NCI-H460 (cell line): ENCODE measurements at regions not wholly inside any gene's neighbourhood (a gene's known extent, or its start where the extent isn't known, plus 50 kb on each side); places are given as distances from the start of the nearest gene placed in this dataset.

Source experiments
- DNase-seq: peaks from one replicate; pipeline ENCODE4 v3.0.0-alpha.2; 2016; ENCODE audit warnings: low read depth; ENCODE audit errors: extremely low read depth

DNA sequence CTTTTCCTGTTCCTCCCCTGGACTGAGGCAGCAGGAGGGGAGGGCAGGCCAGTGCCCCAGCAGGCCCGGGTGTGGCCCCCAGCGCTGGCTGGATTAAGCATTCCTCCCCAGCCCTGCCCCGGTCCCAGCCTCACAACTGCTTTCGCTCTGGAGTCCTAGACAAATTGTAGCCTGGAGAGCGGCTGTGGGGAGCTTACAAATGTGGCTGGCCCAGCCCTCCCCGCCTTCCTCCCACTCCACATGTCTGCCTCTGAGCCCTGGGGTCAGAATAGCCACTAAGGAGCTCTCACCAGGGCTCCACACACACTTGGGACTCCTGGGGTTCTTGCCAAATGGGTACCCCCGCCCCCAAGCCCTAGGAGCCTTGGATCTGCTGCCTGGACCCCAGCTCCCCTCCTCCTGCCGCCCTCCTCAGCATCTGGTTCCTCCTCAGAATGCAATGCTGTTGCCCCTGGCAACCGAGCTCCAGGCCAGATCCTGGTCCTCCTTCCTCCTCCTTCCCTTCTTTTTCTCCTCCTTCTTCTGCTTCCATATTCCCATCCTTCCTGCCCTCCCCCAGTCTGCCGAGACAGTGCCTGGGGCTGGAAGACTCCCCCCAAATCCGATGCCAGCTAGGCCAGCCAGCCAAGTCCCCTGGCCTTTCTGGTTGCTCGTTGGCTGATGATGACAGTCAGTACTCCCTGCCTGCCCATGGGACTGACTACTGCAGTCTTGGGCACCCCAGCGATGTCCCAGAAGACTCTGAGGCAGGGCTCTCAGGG is 91.1 kb downstream of the LINGO1 start:
- DNase-seq = no peak

GRCh38 chr15:77540312-77541060 is 92.2 kb downstream of the LINGO1 start:
- DNase-seq = no peak

GRCh38 chr15:77538793-77539497 is 93.8 kb downstream of the LINGO1 start:
- DNase-seq = no peak

DNA sequence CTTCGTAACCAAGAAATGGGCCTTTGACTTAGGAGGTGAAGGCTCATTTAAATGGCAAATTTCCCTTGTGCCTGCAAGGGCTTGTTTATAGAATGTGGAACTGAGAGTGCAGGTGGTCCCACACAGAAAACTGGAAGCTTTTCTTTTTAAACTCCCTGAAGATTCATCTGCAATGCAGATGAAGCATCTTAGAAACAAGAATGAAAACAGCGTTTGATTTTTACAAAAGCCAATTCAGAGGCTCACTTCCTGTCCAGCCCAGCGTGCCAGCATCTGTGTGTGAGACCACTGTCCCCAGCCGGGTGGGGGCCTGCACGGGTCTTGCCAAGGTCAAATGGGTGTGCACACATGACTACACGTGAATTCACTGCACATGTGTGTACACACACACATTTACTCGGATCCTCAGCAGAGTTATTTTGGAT is 94.7 kb downstream of the LINGO1 start:
- no peak for DNase-seq

DNA sequence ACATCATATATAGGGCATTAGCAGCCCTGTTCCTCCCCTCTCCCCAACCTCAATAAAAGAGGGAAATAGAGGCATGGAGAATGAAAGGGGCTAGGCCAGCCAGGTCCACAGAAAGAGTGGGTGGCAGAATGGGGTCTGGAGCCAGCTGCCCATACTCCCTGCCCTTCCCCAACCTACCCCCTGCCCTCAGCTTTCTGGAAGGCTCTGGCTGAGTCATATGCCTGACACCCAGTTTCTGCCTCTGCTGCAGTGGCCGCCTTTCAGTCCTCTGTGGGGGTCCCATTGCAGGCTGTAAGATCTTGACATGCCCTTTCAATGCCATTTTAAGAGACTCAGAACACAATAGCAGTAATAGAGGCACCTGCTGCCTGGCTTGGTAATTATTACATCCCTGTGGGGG is 95.7 kb downstream of the LINGO1 start:
- DNase-seq = no peak

DNA sequence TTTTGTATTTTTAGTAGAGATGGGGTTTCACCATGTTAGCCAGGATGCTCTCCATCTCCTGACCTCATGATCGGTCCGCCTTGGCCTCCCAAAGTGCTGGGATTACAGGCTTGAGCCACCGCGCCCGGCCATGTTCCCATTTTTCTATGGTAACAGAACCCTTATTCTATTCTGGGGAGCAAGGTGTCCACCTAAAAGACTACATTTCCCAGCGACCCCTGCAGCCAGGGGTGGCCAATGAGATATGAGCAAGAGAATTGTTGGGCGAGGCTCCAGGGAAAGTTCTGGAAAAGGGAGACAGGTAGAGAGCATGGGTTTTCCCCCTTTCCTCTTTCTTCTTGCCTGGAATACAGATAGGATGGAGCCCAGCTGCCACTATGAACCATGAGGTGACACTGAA is 96.9 kb downstream of the LINGO1 start:
- no peak for DNase-seq
